B cell (primary cell): ENCODE measurements at regions not wholly inside any gene's neighbourhood (a gene's known extent, or its start where the extent isn't known, plus 50 kb on each side); places are given as distances from the start of the nearest gene placed in this dataset.

Experiments
- CTCF ChIP-seq: fragments of 200-600 bp; IDR thresholded peaks from one replicate; pipeline ENCODE4 v1.8.0; 2022; ENCODE audit warnings: antibody characterized with exemption, mild to moderate bottlenecking
- EZH2 ChIP-seq: IDR thresholded peaks from 2 replicates; pipeline ENCODE4 v1.6.1; 2012; ENCODE audit warnings: borderline replicate concordance, low read depth, mild to moderate bottlenecking, moderate library complexity, low read length; ENCODE audit not compliant: insufficient read depth, poor library complexity, severe bottlenecking

- TF ChIP-seq CTCF (no peak), EZH2 (no peak)
Observed at GRCh38 chr4:164108971-164109370, 614.5 kb downstream of the TMA16 start.
